ENCODE measurements at regions not wholly inside any gene's neighbourhood (a gene's known extent, or its start where the extent isn't known, plus 50 kb on each side); places are given as distances from the start of the nearest gene placed in this dataset.
A peak's percentile ranks its signal among the peaks of the same experiment; 100 is the strongest.
"Not testable (repeated sequence)": the region's sequence is repeated elsewhere in the genome, so short reads cannot be mapped to it uniquely, and the experiment has no call there.

GRCh38 chr20:53809217-53809616 is 215.6 kb upstream of the ZNF217 start:
- Histone ChIP-seq H3K9me3 (no peaks in the 10 kb centered on the region), H3K4me3 (no peak overlapping the region), H3K27me3 (no peaks in the 10 kb centered on the region), H3K36me3 (no peaks in the 10 kb centered on the region), H3K27ac (no peak overlapping the region), H3K4me1 (no peaks in the 10 kb centered on the region)
- intact Hi-C loops (cut with DNase I; ENCODE audit: low total_unique reads) = no loop called here
- TF ChIP-seq CTCF (IDR thresholded peaks at IDR 0.05) (no peak), POLR2AphosphoS5 (IDR thresholded peaks at IDR 0.05) (no peak), POLR2A (IDR thresholded peaks at IDR 0.05) (no peak)
- DNase-seq (ENCODE audit: low spot score in 2 of 2) = no peak

GRCh38 chr20:53808733-53809132 is 215.1 kb upstream of the ZNF217 start:
- TF ChIP-seq POLR2AphosphoS5 (IDR thresholded peaks at IDR 0.05) (no peak), CTCF (IDR thresholded peaks at IDR 0.05) (no peak), POLR2A (IDR thresholded peaks at IDR 0.05) (no peak)
- intact Hi-C loops (cut with DNase I; ENCODE audit: low total_unique reads) = no loop called here
- Histone ChIP-seq H3K4me1 (no peaks in the 10 kb centered on the region), H3K4me3 (no peak overlapping the region), H3K9me3 (no peaks in the 10 kb centered on the region), H3K36me3 (no peaks in the 10 kb centered on the region), H3K27me3 (no peaks in the 10 kb centered on the region), H3K27ac (no peak overlapping the region)
- DNase-seq (ENCODE audit: low spot score in 2 of 2) = no peak

GRCh38 chr20:53808302-53808701 is 214.7 kb upstream of the ZNF217 start:
- H3K9me3 ChIP-seq; intact Hi-C loops (cut with DNase I; ENCODE audit: low total_unique reads); H3K36me3 ChIP-seq; H3K4me1 ChIP-seq; H3K4me3 ChIP-seq; H3K27me3 ChIP-seq; DNase-seq (ENCODE audit: low spot score in 2 of 2); H3K27ac ChIP-seq: not testable (repeated sequence)

GRCh38 chr20:53806683-53807401 is 213.2 kb upstream of the ZNF217 start:
- intact Hi-C loops (cut with DNase I; ENCODE audit: low total_unique reads) = no loop called here
- TF ChIP-seq POLR2AphosphoS5 (IDR thresholded peaks at IDR 0.05) (no peak), CTCF (IDR thresholded peaks at IDR 0.05) (no peak), POLR2A (IDR thresholded peaks at IDR 0.05) (no peak)
- H3K36me3 ChIP-seq = no peaks in the 10 kb centered on the region
- H3K27ac ChIP-seq = no peak overlapping the region
- no peaks in the 10 kb centered on the region for H3K9me3 ChIP-seq
- H3K4me1 ChIP-seq = no peaks in the 10 kb centered on the region
- no peaks in the 10 kb centered on the region for H3K27me3 ChIP-seq
- DNase-seq (ENCODE audit: low spot score in 2 of 2) = no peak
- no peak overlapping the region for H3K4me3 ChIP-seq

GRCh38 chr20:53805895-53806384 is 212.3 kb upstream of the ZNF217 start:
- TF ChIP-seq POLR2AphosphoS5 (IDR thresholded peaks at IDR 0.05) = no peak
- no peak for TF ChIP-seq POLR2A (IDR thresholded peaks at IDR 0.05)
- TF ChIP-seq CTCF (IDR thresholded peaks at IDR 0.05) = no peak
- H3K9me3 ChIP-seq = no peaks in the 10 kb centered on the region
- peak in 1 of 2 donors; percentile 59 for DNase-seq (ENCODE audit: low spot score in 2 of 2)
- intact Hi-C loops (cut with DNase I; ENCODE audit: low total_unique reads) = no loop called here
- no peaks in the 10 kb centered on the region for H3K36me3 ChIP-seq
- no peaks in the 10 kb centered on the region for H3K4me1 ChIP-seq
- H3K27ac ChIP-seq = no peak overlapping the region
- H3K4me3 ChIP-seq = no peak overlapping the region
- no peaks in the 10 kb centered on the region for H3K27me3 ChIP-seq

Data from breast epithelium (tissue), 4 donors.